ENCODE measurements at regions not wholly inside any gene's neighbourhood (a gene's known extent, or its start where the extent isn't known, plus 50 kb on each side); places are given as distances from the start of the nearest gene placed in this dataset.
"Not testable (repeated sequence)": the region's sequence is repeated elsewhere in the genome, so short reads cannot be mapped to it uniquely, and the experiment has no call there.

DNA sequence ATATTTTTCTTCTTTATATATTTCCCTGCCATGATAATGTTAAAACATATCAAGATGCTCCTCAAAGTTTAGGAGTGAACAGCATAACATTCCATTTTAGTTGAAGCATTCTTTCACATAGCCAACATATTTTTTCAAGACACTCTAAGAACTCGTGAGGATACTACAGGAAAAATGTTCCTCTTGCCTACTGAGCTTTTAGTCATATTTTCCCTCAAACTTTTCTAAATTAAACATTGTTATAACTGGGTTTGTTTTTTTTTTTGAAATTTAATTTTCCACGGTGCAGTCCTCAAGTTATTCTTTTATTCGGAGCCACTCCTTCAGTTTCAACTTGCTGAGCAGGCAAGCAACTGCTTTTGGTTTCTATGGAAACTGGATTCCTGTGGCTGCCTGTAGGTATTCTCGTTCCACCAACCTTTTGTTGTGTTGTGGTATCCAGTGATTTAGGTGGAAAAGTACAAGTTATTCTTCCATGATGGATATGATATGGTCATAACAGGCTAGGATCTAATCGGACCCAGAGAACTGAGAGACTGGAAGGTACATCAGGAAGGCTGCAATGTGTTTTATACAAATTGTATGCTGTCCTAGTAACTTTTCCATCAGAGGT lies 248.0 kb downstream of the TRIML1 start:
- H3K4me3 ChIP-seq (ENCODE audit: low read length), result no peak overlapping the region
- TF ChIP-seq, protein P1, sequence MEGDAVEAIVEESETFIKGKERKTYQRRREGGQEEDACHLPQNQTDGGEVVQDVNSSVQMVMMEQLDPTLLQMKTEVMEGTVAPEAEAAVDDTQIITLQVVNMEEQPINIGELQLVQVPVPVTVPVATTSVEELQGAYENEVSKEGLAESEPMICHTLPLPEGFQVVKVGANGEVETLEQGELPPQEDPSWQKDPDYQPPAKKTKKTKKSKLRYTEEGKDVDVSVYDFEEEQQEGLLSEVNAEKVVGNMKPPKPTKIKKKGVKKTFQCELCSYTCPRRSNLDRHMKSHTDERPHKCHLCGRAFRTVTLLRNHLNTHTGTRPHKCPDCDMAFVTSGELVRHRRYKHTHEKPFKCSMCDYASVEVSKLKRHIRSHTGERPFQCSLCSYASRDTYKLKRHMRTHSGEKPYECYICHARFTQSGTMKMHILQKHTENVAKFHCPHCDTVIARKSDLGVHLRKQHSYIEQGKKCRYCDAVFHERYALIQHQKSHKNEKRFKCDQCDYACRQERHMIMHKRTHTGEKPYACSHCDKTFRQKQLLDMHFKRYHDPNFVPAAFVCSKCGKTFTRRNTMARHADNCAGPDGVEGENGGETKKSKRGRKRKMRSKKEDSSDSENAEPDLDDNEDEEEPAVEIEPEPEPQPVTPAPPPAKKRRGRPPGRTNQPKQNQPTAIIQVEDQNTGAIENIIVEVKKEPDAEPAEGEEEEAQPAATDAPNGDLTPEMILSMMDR (conservative IDR thresholded peaks at IDR 0.05; ENCODE audit: low read length), result no peak
- DNase-seq (ENCODE audit: low read depth), result peak; percentile 52

- H3K4me3 ChIP-seq (ENCODE audit: low read length); DNase-seq (ENCODE audit: low read depth): not testable (repeated sequence)
These were observed 252.1 kb downstream of the TRIML1 start for GRCh38 chr4:188391349-188391748.

DNA sequence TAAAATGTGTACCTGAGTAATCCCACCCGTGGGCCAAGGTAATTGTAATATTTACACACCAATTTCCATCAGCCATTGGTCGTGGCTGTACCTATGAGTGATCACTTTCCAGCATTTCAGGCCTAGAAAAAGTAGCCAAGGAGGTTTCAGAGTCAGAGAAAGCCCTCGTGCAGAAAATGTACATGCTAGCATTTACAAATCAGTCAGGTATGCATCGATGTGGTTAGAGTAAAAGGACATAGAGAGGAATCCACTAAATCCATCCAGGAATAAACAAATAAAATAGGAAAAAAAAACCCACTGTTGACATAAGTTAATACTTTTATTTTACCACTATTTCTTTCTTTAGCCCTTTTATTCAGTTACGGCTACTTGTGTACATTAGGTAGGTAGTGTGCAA lies 256.8 kb downstream of the TRIML1 start:
- TF ChIP-seq, protein P1 (conservative IDR thresholded peaks at IDR 0.05; ENCODE audit: low read length), result no peak
- no peak for DNase-seq (ENCODE audit: low read depth)
- H3K4me3 ChIP-seq (ENCODE audit: low read length), result no peak overlapping the region

DNA sequence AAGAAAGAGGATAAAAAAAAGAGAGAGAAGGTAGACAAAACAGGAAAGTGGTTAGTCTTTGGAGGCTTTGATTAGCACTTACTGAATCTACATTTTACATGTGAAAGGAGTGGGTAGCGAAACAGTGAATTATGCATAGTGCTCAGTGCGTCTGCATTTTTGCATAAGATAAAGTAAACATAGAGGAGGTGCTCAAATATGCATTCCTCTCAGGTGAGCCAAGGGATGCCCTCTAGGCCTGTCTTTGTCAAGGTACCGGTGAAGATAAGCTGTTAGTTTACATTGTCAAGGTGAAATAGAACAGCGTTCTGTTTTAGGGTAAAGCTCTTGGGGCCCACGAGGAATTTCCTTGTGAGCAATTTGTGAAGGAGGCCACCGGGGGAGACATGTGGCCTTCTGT lies 260.6 kb downstream of the TRIML1 start:
- DNase-seq (ENCODE audit: low read depth), result no peak
- TF ChIP-seq, protein P1 (conservative IDR thresholded peaks at IDR 0.05; ENCODE audit: low read length), result no peak
- H3K4me3 ChIP-seq (ENCODE audit: low read length), result no peak overlapping the region

GRCh38 chr4:188400451-188400850 lies 261.2 kb downstream of the TRIML1 start:
- peak; percentile 40 for DNase-seq (ENCODE audit: low read depth)
- no peak overlapping the region for H3K4me3 ChIP-seq (ENCODE audit: low read length)
- TF ChIP-seq, protein P1 (conservative IDR thresholded peaks at IDR 0.05; ENCODE audit: low read length), result no peak

DNA sequence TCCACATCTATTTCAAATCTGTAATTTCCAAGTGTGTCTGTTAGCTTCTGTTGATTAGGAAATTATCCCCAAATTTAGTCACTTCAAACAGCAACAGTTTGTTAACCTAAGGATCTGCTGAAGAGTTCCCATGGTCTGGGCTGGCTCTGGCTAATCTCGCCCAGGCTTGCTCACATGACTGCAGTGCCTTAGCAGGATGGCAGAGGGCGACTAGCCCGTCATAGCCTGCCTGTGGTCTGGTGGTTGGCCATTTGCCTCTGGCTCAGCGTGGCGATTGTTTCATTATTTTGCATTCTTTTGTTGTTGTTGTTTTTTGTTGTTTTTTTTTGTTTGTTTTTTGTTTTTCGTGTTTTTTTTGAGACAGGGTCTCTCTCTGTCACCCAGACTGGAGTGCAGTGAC lies 264.0 kb downstream of the TRIML1 start:
- TF ChIP-seq, protein P1 (conservative IDR thresholded peaks at IDR 0.05; ENCODE audit: low read length), result peak; percentile 18
- peak; percentile 34 for DNase-seq (ENCODE audit: low read depth)

DNA sequence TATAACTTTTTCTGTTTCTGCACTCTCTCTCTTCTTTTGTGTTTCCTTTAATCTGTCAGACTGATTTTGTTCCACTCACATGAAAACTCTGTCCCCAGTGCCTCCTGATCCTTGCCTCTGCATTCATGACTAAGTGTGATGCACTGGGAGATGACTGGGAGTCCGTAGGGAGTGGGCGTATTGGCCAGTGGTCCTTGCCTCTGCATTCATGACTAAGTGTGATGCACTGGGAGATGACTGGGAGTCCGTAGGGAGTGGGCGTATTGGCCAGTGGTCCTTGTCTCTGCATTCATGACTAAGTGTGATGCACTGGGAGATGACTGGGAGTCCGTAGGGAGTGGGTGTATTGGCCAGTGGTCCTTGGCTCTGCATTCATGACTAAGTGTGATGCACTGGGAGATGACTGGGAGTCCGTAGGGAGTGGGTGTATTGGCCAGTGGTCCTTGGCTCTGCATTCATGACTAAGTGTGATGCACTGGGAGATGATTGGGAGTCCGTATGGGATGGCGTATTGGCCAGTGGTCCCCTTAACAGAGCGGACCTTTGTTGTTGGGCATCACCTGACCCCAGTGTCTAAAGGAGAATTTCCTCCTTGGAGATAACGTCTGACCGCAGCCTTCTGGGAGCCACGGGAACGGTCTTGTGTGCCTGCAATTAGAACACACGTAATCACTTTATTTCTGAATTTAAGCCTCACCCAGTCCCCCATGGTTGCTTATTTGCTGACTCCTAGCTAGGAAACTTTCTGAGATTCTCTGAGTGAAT lies 266.0 kb downstream of the TRIML1 start:
- H3K4me3 ChIP-seq (ENCODE audit: low read length), result not testable (repeated sequence)
- DNase-seq (ENCODE audit: low read depth), result peak; percentile 61

More for the DNA sequence above, 264.0 kb downstream of the TRIML1 start:
- H3K4me3 ChIP-seq (ENCODE audit: low read length), result no peak overlapping the region

DNA sequence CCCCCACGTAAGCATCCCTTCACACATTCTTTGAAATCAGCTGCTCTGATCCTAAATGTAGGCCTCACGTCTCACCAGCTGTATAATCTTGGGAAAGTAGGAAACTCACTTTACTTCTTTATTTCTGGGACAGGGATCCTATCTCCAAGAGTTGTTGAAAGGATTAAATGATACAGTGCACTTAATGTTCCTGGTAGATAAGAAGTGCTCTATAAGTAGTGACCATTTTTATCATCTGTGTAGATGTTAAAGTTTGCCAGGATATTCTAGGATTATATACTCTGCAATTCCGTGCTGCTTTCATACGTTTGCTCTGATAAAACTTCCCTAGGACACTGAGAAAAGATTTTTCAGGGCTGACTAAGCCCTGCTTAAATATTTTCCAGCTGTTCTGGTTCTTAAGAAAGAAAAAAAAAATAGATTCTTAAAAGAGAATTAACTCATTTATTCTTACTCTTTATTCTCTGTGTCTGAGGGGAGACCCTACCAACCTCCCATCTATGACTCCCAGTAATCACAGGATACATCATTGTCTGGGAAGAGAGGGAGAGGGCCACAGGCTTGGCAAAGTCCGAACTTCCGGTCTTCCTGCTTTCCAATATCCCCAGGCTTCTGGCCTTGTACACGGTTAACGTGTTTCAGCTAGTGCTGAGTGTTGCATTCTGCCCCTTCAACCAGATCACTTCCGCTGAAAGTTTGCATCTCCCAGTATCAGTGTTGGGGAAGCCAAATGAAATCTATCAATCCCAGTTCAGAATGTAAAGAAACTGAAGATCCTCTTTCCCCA lies 269.2 kb downstream of the TRIML1 start:
- TF ChIP-seq, protein P1 (conservative IDR thresholded peaks at IDR 0.05; ENCODE audit: low read length), result no peak
- H3K4me3 ChIP-seq (ENCODE audit: low read length), result no peak overlapping the region

More for the DNA sequence above, 269.2 kb downstream of the TRIML1 start:
- peak; percentile 65 for DNase-seq (ENCODE audit: low read depth)

Data from AG10803 (cell line).